IPS-20b (cell line): ENCODE measurements at regions not wholly inside any gene's neighbourhood (a gene's known extent, or its start where the extent isn't known, plus 50 kb on each side); places are given as distances from the start of the nearest gene placed in this dataset.

ENCODE experiments used
- H3K27ac ChIP-seq: one replicate; pipeline ENCODE4 v1.5.1; 2013; ENCODE audit warnings: low read length
- H3K27me3 ChIP-seq: 2 replicates; pipeline ENCODE4 v1.6.1; 2013; ENCODE audit warnings: mild to moderate bottlenecking, low read length, inconsistent platforms; ENCODE audit not compliant: insufficient read depth
- H3K36me3 ChIP-seq: 2 replicates; pipeline ENCODE4 v1.6.1; 2013; ENCODE audit warnings: low read depth, mild to moderate bottlenecking, inconsistent platforms, low read length, moderate library complexity; ENCODE audit not compliant: insufficient read depth
- H3K4me1 ChIP-seq: 2 replicates; pipeline ENCODE4 v1.6.1; 2013; ENCODE audit warnings: mild to moderate bottlenecking, control low read depth, inconsistent platforms, low read length, moderate library complexity; ENCODE audit not compliant: insufficient read depth
- H3K4me3 ChIP-seq: 2 replicates; pipeline ENCODE4 v1.5.1; 2013; ENCODE audit warnings: mild to moderate bottlenecking, low read length, inconsistent platforms
- H3K9ac ChIP-seq: 2 replicates; pipeline ENCODE4 v1.6.1; 2013; ENCODE audit warnings: low read depth, mild to moderate bottlenecking, inconsistent platforms, low read length, moderate library complexity
- H3K9me3 ChIP-seq: 2 replicates; pipeline ENCODE4 v1.6.1; 2013; ENCODE audit warnings: mild to moderate bottlenecking, low read depth, low read length, inconsistent platforms; ENCODE audit not compliant: insufficient read depth

DNA sequence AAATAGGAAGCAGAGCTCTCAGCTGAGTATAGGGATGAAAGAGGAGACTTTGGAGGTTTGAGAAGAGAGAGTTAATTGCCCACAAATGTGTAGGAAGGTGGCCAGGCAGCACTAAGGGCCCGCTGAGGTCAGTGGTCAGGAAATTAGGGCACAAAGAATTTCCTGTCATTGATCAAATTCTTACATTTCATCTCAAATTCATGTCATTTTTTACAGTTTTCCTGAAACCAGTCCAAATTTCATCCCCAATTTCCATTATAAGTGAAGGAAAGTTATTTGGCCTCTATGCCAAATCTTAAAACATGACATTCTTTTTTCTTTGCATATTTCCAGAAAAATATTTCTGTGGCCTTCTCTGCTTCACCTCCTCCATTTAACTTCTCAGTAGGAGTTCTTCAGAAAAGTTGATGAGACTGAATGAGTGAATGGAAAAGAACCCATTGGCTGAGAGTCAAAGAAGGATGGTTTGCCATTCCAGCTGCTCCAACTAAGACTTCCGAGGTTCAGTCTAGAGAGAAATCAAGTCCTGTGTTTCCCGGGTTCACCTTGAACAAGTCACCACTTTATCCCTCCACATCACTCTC lies 68.7 kb upstream of the SPRY1 start:
- H3K4me3 ChIP-seq = no peak overlapping the region
- H3K27ac ChIP-seq = no peak overlapping the region
- H3K9me3 ChIP-seq = 0 out of 2 replicates have a peak, but pooled peaks cover 6% of the 10 kb centered on the region

DNA sequence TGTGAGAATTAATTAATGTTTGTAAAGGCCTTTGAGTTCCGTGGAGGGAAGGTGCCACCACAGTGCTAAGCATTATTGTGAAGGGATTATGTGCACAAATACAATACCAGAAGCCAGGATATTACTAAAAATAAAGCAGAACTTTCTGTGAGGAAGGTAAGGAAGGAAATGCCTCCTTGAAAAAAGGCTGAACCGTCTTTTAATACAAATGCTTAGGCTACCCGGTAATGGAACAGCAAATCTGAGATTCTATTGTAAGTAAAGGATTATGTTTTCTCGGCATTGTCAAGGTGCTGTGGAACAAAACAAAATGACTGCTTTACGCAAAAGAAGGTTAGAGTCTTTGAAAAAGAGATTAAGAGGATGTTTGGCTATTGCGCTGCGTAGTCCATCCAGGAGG lies 57.9 kb upstream of the SPRY1 start:
- Histone ChIP-seq H3K4me1 (no peaks in the 10 kb centered on the region), H3K36me3 (no peaks in the 10 kb centered on the region), H3K27ac (no peak overlapping the region), H3K4me3 (no peak overlapping the region), H3K9me3 (no peaks in the 10 kb centered on the region), H3K27me3 (no peaks in the 10 kb centered on the region), H3K9ac (no peak overlapping the region)

More for the DNA sequence above, 68.7 kb upstream of the SPRY1 start:
- no peak overlapping the region for H3K9ac ChIP-seq
- H3K27me3 ChIP-seq = no peaks in the 10 kb centered on the region
- H3K36me3 ChIP-seq = no peaks in the 10 kb centered on the region
- peaks cover 11% of the 10 kb centered on the region; the same call in 1 of the 2 replicates for H3K4me1 ChIP-seq

DNA sequence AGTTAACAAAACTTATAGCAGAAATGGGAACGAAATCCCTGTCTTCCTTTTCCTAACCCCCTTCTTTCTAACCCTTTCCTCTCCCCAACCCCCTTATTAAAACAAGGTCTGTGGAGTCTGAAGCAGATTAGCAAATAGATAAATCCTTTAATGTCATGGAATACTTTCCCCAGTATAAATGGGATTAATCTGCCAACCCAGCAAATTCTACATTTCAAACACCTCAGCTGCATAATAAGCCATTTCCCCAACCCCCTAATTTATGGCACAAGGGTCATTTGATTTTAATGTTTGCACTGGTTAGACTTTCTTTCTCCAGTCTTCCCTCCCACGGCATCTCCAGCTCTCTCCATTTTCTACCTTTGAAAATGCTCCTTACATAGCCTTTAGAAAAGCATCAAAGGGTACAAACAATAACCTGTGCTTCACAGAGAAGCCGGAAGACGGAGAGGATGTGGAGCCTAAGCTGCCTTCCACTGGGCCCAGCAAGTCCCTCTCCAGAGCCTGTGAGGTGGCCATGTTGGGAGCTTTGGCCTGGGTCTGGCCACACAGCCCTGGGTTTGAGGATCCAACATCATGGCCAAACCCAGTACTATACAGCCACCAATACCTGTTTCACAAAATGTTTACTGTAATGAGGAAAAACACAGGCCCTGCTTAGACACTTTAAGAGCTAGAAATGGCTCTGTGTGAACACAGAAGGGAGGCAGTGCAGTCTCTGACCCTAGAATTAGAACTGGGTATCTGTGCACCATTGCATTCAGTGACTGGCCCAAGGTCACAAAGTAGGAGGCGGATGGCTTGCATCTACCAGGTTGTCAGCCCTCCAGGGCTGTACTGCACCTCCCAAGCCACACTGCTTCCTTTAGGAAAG lies 56.9 kb upstream of the SPRY1 start:
- Histone ChIP-seq H3K4me1 (no peaks in the 10 kb centered on the region; the same call in 1 of the 2 replicates), H3K36me3 (no peaks in the 10 kb centered on the region), H3K9me3 (no peaks in the 10 kb centered on the region), H3K27me3 (no peaks in the 10 kb centered on the region), H3K9ac (no peak overlapping the region), H3K27ac (no peak overlapping the region), H3K4me3 (no peak overlapping the region)

DNA sequence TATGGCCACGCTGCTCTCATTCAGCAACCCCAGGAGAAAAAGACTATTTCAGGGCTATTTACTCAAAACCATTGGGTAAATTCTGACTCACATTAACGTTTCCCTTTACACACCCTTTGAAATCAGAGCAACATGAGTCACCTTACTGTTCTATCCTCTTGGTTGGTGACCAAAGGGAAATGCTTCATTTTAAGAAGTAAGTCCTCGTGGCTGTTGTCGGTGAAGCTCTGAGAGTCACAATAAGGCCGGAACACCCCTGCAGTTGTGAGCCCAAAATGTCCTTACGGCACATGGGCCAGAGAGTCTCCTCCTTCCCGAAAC lies 56.3 kb upstream of the SPRY1 start:
- Histone ChIP-seq H3K4me3 (no peak overlapping the region), H3K27ac (no peak overlapping the region), H3K27me3 (no peaks in the 10 kb centered on the region)

DNA sequence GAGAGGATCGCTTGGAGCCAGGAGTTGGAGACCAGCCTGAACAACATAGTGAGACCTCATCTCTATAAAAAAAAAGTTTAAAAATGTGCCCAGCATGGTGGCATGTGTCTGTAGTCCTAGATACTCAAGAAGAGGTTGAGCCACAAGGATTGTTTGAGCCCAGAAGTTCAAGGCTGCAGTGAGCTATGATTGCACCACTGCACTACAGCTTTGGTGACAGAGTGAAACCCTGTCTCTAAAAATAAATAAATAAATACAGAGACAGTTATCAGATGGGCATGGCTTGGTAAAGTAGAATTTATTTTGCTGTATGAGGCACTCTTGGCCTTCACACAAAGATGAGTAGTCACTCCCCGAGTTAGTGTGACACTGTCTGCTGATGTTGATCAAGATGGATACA lies 54.1 kb upstream of the SPRY1 start:
- H3K27ac ChIP-seq = no peak overlapping the region
- H3K36me3 ChIP-seq = no peaks in the 10 kb centered on the region
- H3K27me3 ChIP-seq = no peaks in the 10 kb centered on the region
- H3K4me3 ChIP-seq = no peak overlapping the region
- H3K9me3 ChIP-seq = no peaks in the 10 kb centered on the region
- H3K9ac ChIP-seq = no peak overlapping the region
- no peaks in the 10 kb centered on the region; the same call in 1 of the 2 replicates for H3K4me1 ChIP-seq

More for the DNA sequence above, 56.3 kb upstream of the SPRY1 start:
- Histone ChIP-seq H3K9me3 (no peaks in the 10 kb centered on the region), H3K36me3 (no peaks in the 10 kb centered on the region), H3K4me1 (no peaks in the 10 kb centered on the region; the same call in 1 of the 2 replicates), H3K9ac (no peak overlapping the region)

DNA sequence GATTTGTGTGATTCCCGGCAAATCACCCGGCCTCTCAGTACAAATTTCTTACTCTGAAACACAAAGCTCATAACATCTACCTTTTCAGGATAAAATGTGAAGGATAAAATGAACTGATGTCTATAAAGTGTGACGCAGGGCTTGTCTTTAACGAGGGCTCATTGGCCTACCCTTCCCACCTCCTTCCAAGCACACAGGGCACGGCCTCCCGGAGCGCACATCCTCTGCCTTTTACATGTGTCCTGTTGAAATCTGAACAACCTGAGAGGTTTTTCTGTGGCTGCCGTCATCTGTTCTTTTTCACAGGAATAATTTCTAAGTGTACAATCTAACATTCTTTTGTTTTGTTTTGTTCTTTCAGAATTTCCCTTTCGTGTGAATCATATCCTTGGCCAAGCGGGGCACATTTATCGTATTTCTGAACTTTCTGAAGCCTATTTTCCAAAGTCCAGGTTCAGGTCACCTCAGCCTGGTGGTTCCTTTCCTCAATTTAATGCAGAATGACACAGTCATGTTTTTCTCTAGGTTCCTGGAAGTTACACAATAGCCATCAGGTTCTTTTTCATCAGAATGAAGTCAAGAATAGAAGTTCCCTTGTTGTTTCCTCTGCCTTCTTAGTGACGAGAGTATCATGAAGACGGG lies 53.1 kb upstream of the SPRY1 start:
- H3K36me3 ChIP-seq = no peaks in the 10 kb centered on the region
- H3K27me3 ChIP-seq = no peaks in the 10 kb centered on the region
- no peaks in the 10 kb centered on the region; the same call in 1 of the 2 replicates for H3K4me1 ChIP-seq
- no peak overlapping the region for H3K27ac ChIP-seq
- no peak overlapping the region for H3K4me3 ChIP-seq
- no peaks in the 10 kb centered on the region for H3K9me3 ChIP-seq
- H3K9ac ChIP-seq = no peak overlapping the region

DNA sequence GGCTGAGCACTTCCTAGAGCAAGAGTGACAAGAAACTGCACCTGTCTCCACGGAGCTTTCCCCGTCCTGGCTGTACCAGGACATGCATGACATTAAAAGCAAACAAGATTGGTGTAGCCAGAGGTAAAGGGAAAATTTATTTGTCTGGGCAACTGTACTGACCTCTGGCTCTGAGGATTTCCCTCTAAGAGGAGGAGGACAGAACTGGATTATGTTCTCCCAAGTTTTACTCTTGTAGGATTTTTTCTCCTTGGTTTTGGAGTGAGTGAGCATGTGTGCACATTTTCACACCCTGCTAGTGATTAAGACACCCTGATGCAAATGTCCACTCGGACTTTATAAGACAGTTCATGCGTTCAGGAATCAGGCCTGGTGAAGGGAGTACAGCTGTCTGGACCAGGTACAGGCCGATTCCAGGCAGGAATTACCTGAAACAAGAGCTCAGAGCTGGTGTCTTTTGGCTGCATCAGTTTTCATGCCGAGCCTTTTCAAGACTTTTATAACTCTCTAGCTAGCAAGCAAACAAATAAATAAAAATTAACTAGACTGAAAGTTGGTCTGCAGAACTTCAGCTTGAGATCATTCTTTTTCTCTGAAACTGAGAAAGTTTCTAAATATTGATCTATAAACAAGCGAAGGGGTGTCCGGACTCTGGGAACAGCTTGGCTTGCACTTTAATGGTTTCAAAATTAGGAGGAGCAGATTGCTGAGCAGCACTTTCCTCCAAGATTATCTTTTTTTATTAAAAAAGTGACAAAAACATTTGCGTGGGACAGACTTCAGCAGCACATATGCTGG lies 51.3 kb upstream of the SPRY1 start:
- Histone ChIP-seq H3K4me1 (no peaks in the 10 kb centered on the region; the same call in 1 of the 2 replicates), H3K27me3 (no peaks in the 10 kb centered on the region), H3K36me3 (no peaks in the 10 kb centered on the region), H3K9me3 (no peaks in the 10 kb centered on the region), H3K4me3 (no peak overlapping the region), H3K27ac (no peak overlapping the region), H3K9ac (no peak overlapping the region)

DNA sequence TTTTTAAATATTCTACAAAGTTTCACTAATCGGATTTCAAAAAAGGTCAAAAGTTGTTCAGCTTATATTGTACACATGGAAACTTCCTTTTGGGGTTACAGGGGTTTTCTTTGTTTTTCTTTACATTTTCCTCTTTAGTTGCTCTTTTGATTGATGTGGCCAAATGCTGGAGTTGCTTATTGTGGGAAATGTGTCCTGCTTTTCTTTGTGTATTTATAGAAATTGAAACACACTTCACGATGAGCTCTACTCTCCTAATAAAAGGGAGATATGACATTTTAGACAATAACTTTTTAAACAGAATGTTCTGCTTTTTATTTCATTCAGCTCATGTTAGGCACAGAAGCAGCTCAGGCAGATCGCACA lies 50.7 kb upstream of the SPRY1 start:
- H3K9ac ChIP-seq = no peak overlapping the region
- H3K36me3 ChIP-seq = no peaks in the 10 kb centered on the region
- no peak overlapping the region for H3K4me3 ChIP-seq
- no peaks in the 10 kb centered on the region for H3K27me3 ChIP-seq
- no peaks in the 10 kb centered on the region; the same call in 1 of the 2 replicates for H3K4me1 ChIP-seq
- no peaks in the 10 kb centered on the region for H3K9me3 ChIP-seq
- no peak overlapping the region for H3K27ac ChIP-seq

DNA sequence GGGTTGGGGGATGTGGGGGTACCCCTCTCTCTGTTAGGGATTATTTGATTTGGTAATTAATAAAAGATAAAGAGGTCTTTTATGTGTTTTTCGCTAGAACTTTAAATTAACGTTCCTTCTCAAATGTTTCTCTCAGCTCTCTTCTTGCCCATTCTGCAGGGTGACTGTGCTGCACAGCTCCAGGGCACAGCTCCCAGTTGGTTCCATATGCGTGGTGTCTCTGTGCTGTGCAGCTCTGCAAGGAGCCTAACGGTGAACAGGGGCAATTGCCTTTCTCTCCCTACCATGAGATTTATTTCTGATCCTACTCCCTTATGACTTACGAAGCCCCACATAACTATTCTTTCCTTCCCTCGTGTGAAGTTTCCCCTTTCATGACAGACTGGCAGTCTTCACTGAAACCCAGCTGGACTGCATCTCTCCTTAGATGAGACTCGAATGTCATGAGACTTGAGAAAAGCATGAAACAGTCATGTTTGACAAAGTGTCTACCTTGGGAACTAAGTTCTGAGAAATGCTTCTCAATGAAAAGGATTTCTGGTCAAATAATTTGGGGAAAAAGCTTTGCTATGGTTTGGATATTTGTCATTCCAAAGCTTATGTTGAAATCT lies 50.2 kb upstream of the SPRY1 start:
- no peaks in the 10 kb centered on the region; the same call in 1 of the 2 replicates for H3K4me1 ChIP-seq

More for the DNA sequence above, 50.2 kb upstream of the SPRY1 start:
- H3K36me3 ChIP-seq = no peaks in the 10 kb centered on the region
- no peak overlapping the region for H3K27ac ChIP-seq
- H3K27me3 ChIP-seq = no peaks in the 10 kb centered on the region
- H3K9me3 ChIP-seq = no peaks in the 10 kb centered on the region
- no peak overlapping the region for H3K9ac ChIP-seq
- no peak overlapping the region for H3K4me3 ChIP-seq
